ENCODE measurements at regions not wholly inside any gene's neighbourhood (a gene's known extent, or its start where the extent isn't known, plus 50 kb on each side); places are given as distances from the start of the nearest gene placed in this dataset.

- Histone ChIP-seq H3K4me3 (ENCODE audit: low read length) (no peak overlapping the region), H3K36me3 (ENCODE audit: insufficient read depth, low read length) (no peaks in the 10 kb centered on the region), H3K79me2 (replicated peaks; ENCODE audit: insufficient read depth, low read length) (no peaks in the 10 kb centered on the region), H2AFZ (ENCODE audit: low read depth, low read length) (no peak overlapping the region), H3K9me3 (ENCODE audit: low read length) (no peaks in the 10 kb centered on the region), H3K27me3 (ENCODE audit: insufficient read depth, low read depth, low read length) (no peaks in the 10 kb centered on the region), H3F3A (ENCODE audit: insufficient read depth, low read length, poor library complexity, severe bottlenecking) (no peaks in the 10 kb centered on the region), H3K27ac (ENCODE audit: low read length) (no peak overlapping the region), H4K20me1 (ENCODE audit: insufficient read depth) (no peaks in the 10 kb centered on the region), H3K9me2 (ENCODE audit: insufficient read depth, low read length) (no peaks in the 10 kb centered on the region), H3K9ac (ENCODE audit: low read length) (no peak overlapping the region), H3K4me2 (ENCODE audit: low read length) (no peak overlapping the region)
- TF ChIP-seq TAF1 (IDR thresholded peaks at IDR 0.05; ENCODE audit: low read depth) (no peak), EZH2 (IDR thresholded peaks at IDR 0.05; ENCODE audit: borderline replicate concordance, insufficient read depth, low read length, poor library complexity, severe bottlenecking) (no peak), REST (IDR thresholded peaks at IDR 0.05; ENCODE audit: borderline replicate concordance) (no peak), RAD21 (conservative IDR thresholded peaks at IDR 0.05) (no peak), POLR2AphosphoS5 (IDR thresholded peaks at IDR 0.05) (no peak), EP300 (conservative IDR thresholded peaks at IDR 0.05; ENCODE audit: poor library complexity, severe bottlenecking) (no peak), SMC3 (conservative IDR thresholded peaks at IDR 0.05; ENCODE audit: poor library complexity) (no peak), CTCF (IDR thresholded peaks at IDR 0.05; ENCODE audit: poor library complexity, severe bottlenecking) (no peak), MXI1 (conservative IDR thresholded peaks at IDR 0.05; ENCODE audit: poor library complexity, severe bottlenecking) (no peak)
Measured at GRCh38 chr2:234302664-234302991, 194.3 kb downstream of the ARL4C start.

DNA sequence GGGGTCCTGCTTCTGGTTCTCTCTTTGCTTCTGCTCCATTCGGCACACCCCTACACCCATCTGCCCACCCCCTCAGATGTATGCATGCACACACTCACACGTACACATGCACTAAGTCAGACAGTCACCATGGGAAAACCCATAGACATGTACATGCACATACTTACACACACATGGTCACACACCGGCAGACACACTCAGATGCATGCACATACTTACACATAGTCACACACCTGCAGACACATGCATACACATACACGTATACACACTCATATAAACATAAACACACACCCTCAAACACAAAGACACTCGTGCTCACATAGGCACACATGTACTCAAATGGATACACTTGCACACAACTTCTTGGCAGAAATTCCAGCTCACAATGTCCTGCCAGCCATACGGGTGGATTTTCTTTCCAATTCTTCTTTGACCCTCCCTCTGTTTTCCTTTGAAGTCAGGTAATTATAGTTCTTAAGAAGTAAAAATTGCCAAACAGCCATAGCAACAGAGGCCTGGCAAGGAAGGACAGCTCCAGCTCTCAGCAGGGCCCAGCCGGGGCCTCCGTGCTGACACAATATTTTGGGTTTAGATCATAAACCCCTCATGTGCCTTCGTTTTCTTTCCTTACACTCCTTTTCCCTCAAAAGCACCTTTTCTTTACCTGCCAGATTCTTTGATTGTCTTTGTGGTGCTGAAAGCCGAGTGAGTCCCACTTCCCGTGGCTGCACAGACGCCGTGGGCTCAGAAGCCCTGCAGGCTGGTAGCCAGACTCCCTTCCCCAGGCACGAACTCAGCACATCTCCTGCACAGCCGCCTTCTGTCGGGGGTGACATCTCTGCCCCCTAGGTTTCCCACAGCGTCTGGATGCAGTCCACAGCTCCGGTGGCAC, 195.7 kb downstream of the ARL4C start:
- Histone ChIP-seq H2AFZ (ENCODE audit: low read depth, low read length) (no peak overlapping the region), H3K9me3 (ENCODE audit: low read length) (no peaks in the 10 kb centered on the region), H3K79me2 (replicated peaks; ENCODE audit: insufficient read depth, low read length) (no peaks in the 10 kb centered on the region), H3F3A (ENCODE audit: insufficient read depth, low read length, poor library complexity, severe bottlenecking) (no peaks in the 10 kb centered on the region), H3K27me3 (ENCODE audit: insufficient read depth, low read depth, low read length) (no peaks in the 10 kb centered on the region), H4K20me1 (ENCODE audit: insufficient read depth) (no peaks in the 10 kb centered on the region), H3K4me3 (ENCODE audit: low read length) (no peak overlapping the region), H3K9me2 (ENCODE audit: insufficient read depth, low read length) (no peaks in the 10 kb centered on the region), H3K9ac (ENCODE audit: low read length) (no peak overlapping the region), H3K36me3 (ENCODE audit: insufficient read depth, low read length) (no peaks in the 10 kb centered on the region), H3K27ac (ENCODE audit: low read length) (no peak overlapping the region), H3K4me2 (ENCODE audit: low read length) (no peak overlapping the region)
- no peak for TF ChIP-seq TAF1 (IDR thresholded peaks at IDR 0.05; ENCODE audit: low read depth)
- no peak for TF ChIP-seq SMC3 (conservative IDR thresholded peaks at IDR 0.05; ENCODE audit: poor library complexity)
- no peak for TF ChIP-seq MXI1 (conservative IDR thresholded peaks at IDR 0.05; ENCODE audit: poor library complexity, severe bottlenecking)
- TF ChIP-seq CTCF (IDR thresholded peaks at IDR 0.05; ENCODE audit: poor library complexity, severe bottlenecking) = no peak
- no peak for TF ChIP-seq EP300 (conservative IDR thresholded peaks at IDR 0.05; ENCODE audit: poor library complexity, severe bottlenecking)
- TF ChIP-seq RAD21 (conservative IDR thresholded peaks at IDR 0.05) = no peak
- TF ChIP-seq REST (IDR thresholded peaks at IDR 0.05; ENCODE audit: borderline replicate concordance) = no peak
- TF ChIP-seq POLR2AphosphoS5 (IDR thresholded peaks at IDR 0.05) = no peak
- no peak for TF ChIP-seq EZH2 (IDR thresholded peaks at IDR 0.05; ENCODE audit: borderline replicate concordance, insufficient read depth, low read length, poor library complexity, severe bottlenecking)
